GM12864 (cell line): ENCODE measurements at regions not wholly inside any gene's neighbourhood (a gene's known extent, or its start where the extent isn't known, plus 50 kb on each side); places are given as distances from the start of the nearest gene placed in this dataset.

Source experiments
- DNase-seq: peaks from one replicate; pipeline ENCODE4 v3.0.0-alpha.2; 2011; ENCODE audit warnings: low read depth
- H3K4me3 ChIP-seq: 2 replicates; pipeline ENCODE4 v1.5.1; 2011; ENCODE audit warnings: mild to moderate bottlenecking, low read depth, low read length, control low read depth
- CTCF ChIP-seq: IDR thresholded peaks from 2 replicates; pipeline ENCODE4 v1.5.1; 2011; ENCODE audit warnings: low read depth, mild to moderate bottlenecking, moderate library complexity, low read length, control low read depth, inconsistent platforms; ENCODE audit errors: missing control alignments

GRCh38 chr13:109900320-109900719 is 113.9 kb upstream of the IRS2 start:
- DNase-seq: no peak
- no peak for TF ChIP-seq CTCF
- H3K4me3 ChIP-seq: no peak overlapping the region

- TF ChIP-seq CTCF: no peak
- no peak overlapping the region for H3K4me3 ChIP-seq
- DNase-seq: no peak
These were observed 113.4 kb upstream of the IRS2 start for GRCh38 chr13:109899748-109900147.

- DNase-seq: no peak
- no peak overlapping the region for H3K4me3 ChIP-seq
- no peak for TF ChIP-seq CTCF
These were observed 112.9 kb upstream of the IRS2 start for GRCh38 chr13:109899316-109899715.

GRCh38 chr13:109897988-109898624 is 111.7 kb upstream of the IRS2 start:
- no peak for DNase-seq
- no peak overlapping the region for H3K4me3 ChIP-seq
- no peak for TF ChIP-seq CTCF

- H3K4me3 ChIP-seq: no peak overlapping the region
- TF ChIP-seq CTCF: no peak
- DNase-seq: no peak
These were observed 105.7 kb upstream of the IRS2 start for GRCh38 chr13:109892101-109892500.

GRCh38 chr13:109885235-109885634 is 98.9 kb upstream of the IRS2 start:
- DNase-seq: no peak
- no peak overlapping the region for H3K4me3 ChIP-seq
- TF ChIP-seq CTCF: no peak

- no peak for DNase-seq
- no peak for TF ChIP-seq CTCF
- no peak overlapping the region for H3K4me3 ChIP-seq
These were observed 98.1 kb upstream of the IRS2 start for GRCh38 chr13:109884462-109884861.
